K562 (cell line): ENCODE measurements at regions not wholly inside any gene's neighbourhood (a gene's known extent, or its start where the extent isn't known, plus 50 kb on each side); places are given as distances from the start of the nearest gene placed in this dataset.

Experiments used
- ATAC-seq: fragments of 200-7000 bp; cut with Tn5 transposase; 3 replicates; pipeline ENCODE4 v1.9.1; 2020; ENCODE audit warnings: moderate library complexity
- BruUV-seq: library from RNA; stranded (reverse); fragments of 400-500 nt; replicated peaks from 2 replicates; lab custom pipeline; 2021; lab: Mats Ljungman, UMichigan
- CTCF ChIA-PET: fragments of 300-600 bp; formaldehyde crosslinking; extraction: SDS; loops from one replicate; lab custom pipeline; 2021; ENCODE audit warnings: low intra/inter-chr PET ratio; lab: Yijun Ruan, JAX
- POLR2A ChIA-PET: fragments of 300-600, 350-650 bp; sonication (Branson Sonifier 250); formaldehyde crosslinking; extraction: SDS; loops from one replicate; lab custom pipeline; 2021; ENCODE audit warnings: antibody characterized with exemption, inconsistent platforms; lab: Yijun Ruan, JAX
- DNase-seq, 4 experiments: peaks; one replicate each; pipeline versions ENCODE4 v3.0.0 to v3.0.0-alpha.2; 2011 to 2018; ENCODE audit warnings: low spot score in 3 of 4, mixed read lengths in 3 of 4; ENCODE audit errors: extremely low read depth in 1 of 4
- FAIRE-seq: peaks from 2 replicates; lab custom pipeline; 2011; peaks lifted over from hg19 to GRCh38; lab: Jason Lieb, UNC
- H2AFZ ChIP-seq: 2 replicates; pipeline ENCODE4 v1.6.0; 2011; ENCODE audit warnings: low read depth, low read length, control low read depth, inconsistent platforms
- H3K27ac ChIP-seq: fragments of 200-600 bp; 3 replicates; pipeline ENCODE4 v1.8.0; 2011; ENCODE audit warnings: low read depth, mild to moderate bottlenecking, control low read depth, inconsistent platforms, low read length, moderate library complexity, mixed read lengths; ENCODE audit errors: extremely low read depth
- H3K27me3 ChIP-seq, 2 experiments: fragments of 300-600 bp in 1 of 2; 2 replicates in 1 of 2; 3 replicates in 1 of 2; pipeline versions ENCODE4 v1.6.0 to v1.8.0; 2011; ENCODE audit warnings: inconsistent platforms in 2 of 2, low read length in 2 of 2, mild to moderate bottlenecking in 1 of 2, mixed read lengths in 1 of 2, moderate library complexity in 1 of 2; ENCODE audit not compliant: control insufficient read depth in 2 of 2, insufficient read depth in 2 of 2
- H3K36me3 ChIP-seq: fragments of 300-600 bp; 3 replicates; pipeline ENCODE4 v1.8.0; 2011; ENCODE audit warnings: mild to moderate bottlenecking, low read length, inconsistent platforms; ENCODE audit not compliant: control insufficient read depth, insufficient read depth
- H3K4me1 ChIP-seq, 2 experiments: fragments of 200-600 bp in 1 of 2; replicated peaks in 1 of 2; 2 replicates in 1 of 2; 3 replicates in 1 of 2; pipeline versions ENCODE4 v1.5.1 to v1.8.0; 2011; ENCODE audit warnings: inconsistent platforms in 2 of 2, low read length in 2 of 2, mild to moderate bottlenecking in 1 of 2, mixed read lengths in 1 of 2, moderate library complexity in 1 of 2; ENCODE audit not compliant: control insufficient read depth in 2 of 2, insufficient read depth in 2 of 2
- H3K4me2 ChIP-seq: 2 replicates; pipeline ENCODE4 v1.6.1; 2011; ENCODE audit warnings: low read length, control low read depth, inconsistent platforms, mixed read lengths; ENCODE audit not compliant: insufficient read depth
- H3K4me3 ChIP-seq: fragments of 200-600 bp; sonication (generic), shearing (Covaris generic); 2 replicates; pipeline ENCODE4 v1.5.1; 2016; ENCODE audit warnings: control low read depth, inconsistent platforms
- H3K79me2 ChIP-seq: fragments of 200-600 bp; 3 replicates; pipeline ENCODE4 v1.8.0; 2011; ENCODE audit warnings: low read length, inconsistent platforms; ENCODE audit not compliant: control insufficient read depth, insufficient read depth
- H3K9ac ChIP-seq, 2 experiments: 2 replicates each; pipeline versions ENCODE4 v1.6.0 to v1.6.1; 2011; ENCODE audit warnings: low read depth in 2 of 2, low read length in 2 of 2, control low read depth in 1 of 2, inconsistent platforms in 1 of 2, mild to moderate bottlenecking in 1 of 2, mixed read lengths in 1 of 2; ENCODE audit not compliant: insufficient read depth in 1 of 2
- H3K9me1 ChIP-seq: one replicate; pipeline ENCODE4 v1.6.0; 2011; ENCODE audit warnings: inconsistent platforms, mild to moderate bottlenecking, low read length, moderate library complexity; ENCODE audit not compliant: control insufficient read depth, insufficient read depth
- H3K9me3 ChIP-seq: replicated peaks from 2 replicates; pipeline ENCODE4 v1.5.1; 2011; ENCODE audit warnings: low read depth, low read length, inconsistent platforms; ENCODE audit not compliant: control insufficient read depth, insufficient read depth
- H4K20me1 ChIP-seq: replicated peaks from 2 replicates; pipeline ENCODE4 v1.6.1; 2011; ENCODE audit warnings: low read length, inconsistent platforms, mixed read lengths; ENCODE audit not compliant: control insufficient read depth, insufficient read depth
- ARID1B ChIP-seq: fragments of 450-650 bp; IDR thresholded peaks from 2 replicates; pipeline ENCODE4 v1.6.1; 2016; ENCODE audit warnings: antibody characterized with exemption, mild to moderate bottlenecking, inconsistent platforms
- CLOCK ChIP-seq: fragments of 250-450 bp; sonication (Bioruptor Pico); IDR thresholded peaks from 2 replicates; pipeline ENCODE4 v1.4.0; 2020; ENCODE audit warnings: mild to moderate bottlenecking, moderate library complexity, borderline replicate concordance
- CTBP1 ChIP-seq: fragments of 450-650 bp; IDR thresholded peaks from 2 replicates; pipeline ENCODE4 v1.6.1; 2016; ENCODE audit warnings: borderline replicate concordance
- ERF ChIP-seq: fragments of 450-650 bp; formaldehyde crosslinking; IDR thresholded peaks from 2 replicates; pipeline ENCODE4 v1.4.0; 2020; ENCODE audit warnings: mild to moderate bottlenecking, mixed read lengths
- KHSRP ChIP-seq: fragments of 450-650 bp; IDR thresholded peaks from 2 replicates; pipeline ENCODE4 v1.6.1; 2017
- MBD2 ChIP-seq: sonication (generic); IDR thresholded peaks from 2 replicates; pipeline ENCODE4 v1.6.1; 2016; ENCODE audit warnings: low read depth, borderline replicate concordance
- MTA1 ChIP-seq: fragments of 450-650 bp; IDR thresholded peaks from 2 replicates; pipeline ENCODE4 v1.6.1; 2017; ENCODE audit warnings: borderline replicate concordance
- NFE2 ChIP-seq: IDR thresholded peaks from 2 replicates; pipeline ENCODE4 v1.6.1; 2014; ENCODE audit warnings: antibody characterized with exemption, low read depth
- POLR2AphosphoS5 ChIP-seq: IDR thresholded peaks from 2 replicates; pipeline ENCODE4 v1.6.1; 2011; ENCODE audit warnings: mild to moderate bottlenecking, low read depth, low read length, moderate library complexity; ENCODE audit not compliant: control insufficient read depth, insufficient read depth
- SMARCA4 ChIP-seq: fragments of 450-650 bp; IDR thresholded peaks from 2 replicates; pipeline ENCODE4 v1.6.1; 2016
- STAT6 ChIP-seq: sonication (generic); formaldehyde crosslinking; IDR thresholded peaks from 2 replicates; pipeline ENCODE4 v1.8.1; 2023; ENCODE audit warnings: mild to moderate bottlenecking, missing genetic modification reagents
- ZNF316 ChIP-seq: fragments of 450-650 bp; IDR thresholded peaks from 2 replicates; pipeline ENCODE4 v1.6.1; 2016
- WGBS: fragments of 100-300 bp; shearing (Covaris generic); methylation state at CpG from one replicate; pipeline ENCODE4 v1.1.6; 2016; ENCODE audit warnings: low coverage, mixed read lengths; ENCODE audit not compliant: insufficient coverage; ENCODE audit errors: missing lambda C conversion rate; 5-methylcytosine and 5-hydroxymethylcytosine counted together
- in situ Hi-C: fragments of 300-500 bp; cut with MboI; formaldehyde crosslinking; loops from 4 replicates; pipeline ENCODE4 v1.15.0; 2018; ENCODE audit warnings: inconsistent platforms, mixed read lengths
- intact Hi-C: fragments of 100-400 bp; cut with micrococcal nuclease; formaldehyde crosslinking; loops from 2 replicates; pipeline ENCODE4 v1.14.2; 2022

- no peak overlapping the region for H2AFZ ChIP-seq
- H3K27ac ChIP-seq = no peak overlapping the region
- no peak for TF ChIP-seq KHSRP
- TF ChIP-seq ARID1B = no peak
- TF ChIP-seq, all 486 proteins: peak for 0
- no peaks in the 10 kb centered on the region for H3K9me3 ChIP-seq
- POLR2A ChIA-PET = no interaction called here
- no peaks in the 10 kb centered on the region for H4K20me1 ChIP-seq
- H3K9ac ChIP-seq = no peak overlapping the region
- no peak overlapping the region for H3K4me3 ChIP-seq
- intact Hi-C loops (no loop called here), in situ Hi-C loops (no loop called here)
- WGBS = 42% methylated on average over 4 of the region's 5 CpGs
- no peaks in the 10 kb centered on the region for H3K79me2 ChIP-seq
- no peak overlapping the region for H3K4me2 ChIP-seq
- no peaks in the 10 kb centered on the region for H3K27me3 ChIP-seq
- ATAC-seq (no peak), FAIRE-seq (no peak), DNase-seq (no peak)
- CTCF ChIA-PET = no interaction called here
- BruUV-seq = no TSS peak
- no peaks in the 10 kb centered on the region for H3K4me1 ChIP-seq
- H3K36me3 ChIP-seq = no peaks in the 10 kb centered on the region
- H3K9me1 ChIP-seq = no peaks in the 10 kb centered on the region
Observed at GRCh38 chr9:73441890-73442818, 290.5 kb downstream of the ANXA1 start.

- H3K4me2 ChIP-seq = no peak overlapping the region
- H3K9ac ChIP-seq = no peak overlapping the region
- no peak for ATAC-seq
- no peak overlapping the region for H2AFZ ChIP-seq
- no TSS peak for BruUV-seq
- no peaks in the 10 kb centered on the region for H3K9me3 ChIP-seq
- H4K20me1 ChIP-seq = no peaks in the 10 kb centered on the region
- POLR2A ChIA-PET = no interaction called here
- no peak overlapping the region for H3K4me3 ChIP-seq
- 0% methylated on average over 1 of the region's 1 CpG for WGBS
- CTCF ChIA-PET = no interaction called here
- H3K4me1 ChIP-seq = no peaks in the 10 kb centered on the region
- H3K36me3 ChIP-seq = no peaks in the 10 kb centered on the region
- H3K9me1 ChIP-seq = no peaks in the 10 kb centered on the region
- in situ Hi-C loops (no loop called here), intact Hi-C loops (no loop called here)
- H3K79me2 ChIP-seq = no peaks in the 10 kb centered on the region
- H3K27ac ChIP-seq = no peak overlapping the region
- H3K27me3 ChIP-seq = no peaks in the 10 kb centered on the region
- no peak for DNase-seq
- no peak for FAIRE-seq
- TF ChIP-seq CLOCK (CRISPR knock-in tag) (no peak), ZNF316 (peak; percentile 62), POLR2AphosphoS5 (no peak), MTA1 (no peak), CTBP1 (no peak), NFE2 (no peak), STAT6 (no peak), SMARCA4 (no peak), ERF (no peak), MBD2 (no peak)
Observed at GRCh38 chr9:73444821-73445220, 293.2 kb downstream of the ANXA1 start.
